Amniotic stem cell (primary cell): ENCODE measurements at regions not wholly inside any gene's neighbourhood (a gene's known extent, or its start where the extent isn't known, plus 50 kb on each side); places are given as distances from the start of the nearest gene placed in this dataset.
"Not testable (repeated sequence)": the region's sequence is repeated elsewhere in the genome, so short reads cannot be mapped to it uniquely, and the experiment has no call there.

Experiments used
- DNase-seq: peaks from one replicate; lab custom pipeline; 2025; lab: John Stamatoyannopoulos, UW

- DNase-seq, result no peak
These were observed 1800.4 kb upstream of the CELF4 start for GRCh38 chr18:39365836-39366485.

- no peak for DNase-seq
These were observed 1794.5 kb upstream of the CELF4 start for GRCh38 chr18:39360072-39360471.

GRCh38 chr18:39359636-39360035 lies 1794.0 kb upstream of the CELF4 start:
- DNase-seq, result no peak

- DNase-seq, result no peak
These were observed 1785.3 kb upstream of the CELF4 start for GRCh38 chr18:39350945-39351344.

- DNase-seq, result no peak
These were observed 1784.2 kb upstream of the CELF4 start for GRCh38 chr18:39349801-39350200.

- no peak for DNase-seq
These were observed 1783.2 kb upstream of the CELF4 start for GRCh38 chr18:39348757-39349156.

- no peak for DNase-seq
These were observed 1782.1 kb upstream of the CELF4 start for GRCh38 chr18:39347701-39348100.

- no peak for DNase-seq
These were observed 1781.3 kb upstream of the CELF4 start for GRCh38 chr18:39346916-39347315.

GRCh38 chr18:39345321-39345720 lies 1779.7 kb upstream of the CELF4 start:
- no peak for DNase-seq

GRCh38 chr18:39344487-39344886 lies 1778.9 kb upstream of the CELF4 start:
- no peak for DNase-seq

GRCh38 chr18:39341129-39341528 lies 1775.5 kb upstream of the CELF4 start:
- no peak for DNase-seq

GRCh38 chr18:39340418-39340817 lies 1774.8 kb upstream of the CELF4 start:
- DNase-seq, result no peak

GRCh38 chr18:39329496-39330275 lies 1764.1 kb upstream of the CELF4 start:
- DNase-seq, result no peak

GRCh38 chr18:39326772-39327171 lies 1761.2 kb upstream of the CELF4 start:
- DNase-seq, result no peak

- DNase-seq, result no peak
These were observed 1760.4 kb upstream of the CELF4 start for GRCh38 chr18:39325973-39326372.

- no peak for DNase-seq
These were observed 1753.5 kb upstream of the CELF4 start for GRCh38 chr18:39319141-39319540.

GRCh38 chr18:39318462-39318861 lies 1752.9 kb upstream of the CELF4 start:
- DNase-seq, result no peak

GRCh38 chr18:39318008-39318407 lies 1752.4 kb upstream of the CELF4 start:
- no peak for DNase-seq

GRCh38 chr18:39314595-39314994 lies 1749.0 kb upstream of the CELF4 start:
- no peak for DNase-seq

GRCh38 chr18:39313992-39314391 lies 1748.4 kb upstream of the CELF4 start:
- DNase-seq, result no peak

GRCh38 chr18:39311111-39311712 lies 1745.6 kb upstream of the CELF4 start:
- no peak for DNase-seq

- not testable (repeated sequence) for DNase-seq
These were observed 1743.4 kb upstream of the CELF4 start for GRCh38 chr18:39308931-39309521.

GRCh38 chr18:39305766-39306165 lies 1740.2 kb upstream of the CELF4 start:
- no peak for DNase-seq
